Panc1 (cell line): ENCODE measurements at regions not wholly inside any gene's neighbourhood (a gene's known extent, or its start where the extent isn't known, plus 50 kb on each side); places are given as distances from the start of the nearest gene placed in this dataset.

Experiments used
- ATAC-seq: fragments of 200-7000 bp; cut with Tn5 transposase; 2 replicates; pipeline ENCODE4 v1.9.1; 2020; ENCODE audit warnings: mild to moderate bottlenecking, moderate library complexity
- BruUV-seq: library from RNA; stranded (reverse); fragments of 400-500 nt; replicated peaks from 2 replicates; lab custom pipeline; 2021; lab: Mats Ljungman, UMichigan
- CTCF ChIA-PET: fragments of 300-600 bp; sonication (Branson Sonifier 250); formaldehyde crosslinking; loops from one replicate; lab custom pipeline; 2022; ENCODE audit warnings: antibody characterized with exemption; lab: Charles Lee
- POLR2A ChIA-PET: fragments of 300-600 bp; sonication (Branson Sonifier 250); formaldehyde crosslinking; loops from one replicate; lab custom pipeline; 2022; ENCODE audit warnings: antibody characterized with exemption; lab: Charles Lee
- DNase-seq: peaks from one replicate; pipeline ENCODE4 v3.0.0-alpha.2; 2010; ENCODE audit warnings: low read depth, low spot score
- H3K27ac ChIP-seq: 2 replicates; pipeline ENCODE4 v1.5.1; 2011; ENCODE audit warnings: mild to moderate bottlenecking, low read length, inconsistent platforms
- H3K27me3 ChIP-seq: fragments of 200-500 bp; sonication (Bioruptor generic); 2 replicates; pipeline ENCODE4 v1.6.0; 2014; ENCODE audit warnings: low read length, inconsistent platforms; ENCODE audit not compliant: control insufficient read depth, insufficient read depth
- H3K36me3 ChIP-seq: fragments of 200-500 bp; sonication (Bioruptor generic); 2 replicates; pipeline ENCODE4 v1.5.1; 2014; ENCODE audit warnings: inconsistent platforms, mild to moderate bottlenecking, low read length, moderate library complexity; ENCODE audit not compliant: control insufficient read depth, insufficient read depth
- H3K4me1 ChIP-seq: 2 replicates; pipeline ENCODE4 v1.5.1; 2011; ENCODE audit warnings: inconsistent platforms, mild to moderate bottlenecking, low read length, moderate library complexity; ENCODE audit not compliant: control insufficient read depth, insufficient read depth
- H3K4me3 ChIP-seq, 2 experiments: 2 replicates each; pipeline ENCODE4 v1.5.1; 2011 to 2012; ENCODE audit warnings: low read depth in 2 of 2, low read length in 2 of 2, mild to moderate bottlenecking in 2 of 2, inconsistent platforms in 1 of 2, moderate library complexity in 1 of 2
- H3K9me3 ChIP-seq: fragments of 200-500 bp; sonication (Bioruptor generic); 2 replicates; pipeline ENCODE4 v1.5.1; 2014; ENCODE audit warnings: low read depth, mild to moderate bottlenecking, inconsistent platforms, low read length, moderate library complexity; ENCODE audit not compliant: control insufficient read depth, insufficient read depth
- POLR2AphosphoS5 ChIP-seq: IDR thresholded peaks from 2 replicates; pipeline ENCODE4 v1.6.1; 2012; ENCODE audit warnings: mild to moderate bottlenecking, low read depth, low read length, moderate library complexity
- SIN3A ChIP-seq: IDR thresholded peaks from 2 replicates; pipeline ENCODE4 v1.6.1; 2012; ENCODE audit warnings: low read depth, mild to moderate bottlenecking, low read length, moderate library complexity, borderline replicate concordance; ENCODE audit not compliant: insufficient read depth
- TCF7L2 ChIP-seq: IDR thresholded peaks from 2 replicates; pipeline ENCODE4 v1.6.1; 2011; ENCODE audit warnings: mild to moderate bottlenecking, low read depth, low read length, inconsistent platforms
- in situ Hi-C: cut with HindIII; loops from 2 replicates; pipeline ENCODE4 v1.10.0; 2016; ENCODE audit warnings: low sequenced_read_pairs, low pct_unique_long_range_greater_than_20kb
- intact Hi-C: fragments of 100-400 bp; cut with micrococcal nuclease; formaldehyde crosslinking; loops from one replicate; pipeline ENCODE4 v1.10.0; 2022; ENCODE audit not compliant: unreplicated experiment
- TF ChIP-seq, protein P1 (sequence below): fragments of 450-650 bp; IDR thresholded peaks from 2 replicates; pipeline ENCODE4 v1.5.1; 2017; ENCODE audit warnings: mild to moderate bottlenecking
- TF ChIP-seq, protein P2 (sequence below), 2 experiments: IDR thresholded peaks; 2 replicates each; pipeline ENCODE4 v1.6.1; 2011 to 2012; ENCODE audit warnings: low read depth in 2 of 2, control low read depth in 1 of 2, low read length in 1 of 2, mild to moderate bottlenecking in 1 of 2, moderate library complexity in 1 of 2; ENCODE audit not compliant: insufficient read depth in 1 of 2

DNA sequence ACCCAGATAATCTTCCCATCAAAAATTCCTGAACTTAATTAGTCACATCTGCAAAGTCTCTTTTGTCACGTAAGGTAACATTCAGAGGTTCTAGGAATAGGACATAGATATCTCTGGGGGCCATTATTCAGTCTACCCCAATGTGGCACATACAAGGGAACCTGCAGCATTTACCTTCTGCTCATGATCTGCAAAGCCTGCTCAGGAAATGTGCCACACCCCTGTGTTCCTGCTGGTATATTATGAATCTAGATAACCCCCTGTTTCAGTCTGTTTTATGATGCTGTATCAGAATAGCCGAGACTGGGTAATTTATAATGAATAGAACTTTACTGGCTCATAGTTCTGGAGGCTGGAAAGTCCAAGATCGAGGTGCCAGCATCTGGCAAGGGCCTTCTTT lies 103.5 kb downstream of the ARL4C start:
- H3K27ac ChIP-seq = peak overlapping the region; percentile 67
- CTCF ChIA-PET = interaction anchor here (0.6 kb wide), 1 partner anchor 22 kb away, joined by 4 read pairs; no protein-coding TSS in a partner anchor
- in situ Hi-C loops = no loop called here
- peaks cover 32% of the 10 kb centered on the region for H3K4me1 ChIP-seq
- 0 out of 2 replicates have a peak, but pooled peaks have one; percentile 37 for ATAC-seq
- no peak for TF ChIP-seq TCF7L2
- TF ChIP-seq, protein P1, sequence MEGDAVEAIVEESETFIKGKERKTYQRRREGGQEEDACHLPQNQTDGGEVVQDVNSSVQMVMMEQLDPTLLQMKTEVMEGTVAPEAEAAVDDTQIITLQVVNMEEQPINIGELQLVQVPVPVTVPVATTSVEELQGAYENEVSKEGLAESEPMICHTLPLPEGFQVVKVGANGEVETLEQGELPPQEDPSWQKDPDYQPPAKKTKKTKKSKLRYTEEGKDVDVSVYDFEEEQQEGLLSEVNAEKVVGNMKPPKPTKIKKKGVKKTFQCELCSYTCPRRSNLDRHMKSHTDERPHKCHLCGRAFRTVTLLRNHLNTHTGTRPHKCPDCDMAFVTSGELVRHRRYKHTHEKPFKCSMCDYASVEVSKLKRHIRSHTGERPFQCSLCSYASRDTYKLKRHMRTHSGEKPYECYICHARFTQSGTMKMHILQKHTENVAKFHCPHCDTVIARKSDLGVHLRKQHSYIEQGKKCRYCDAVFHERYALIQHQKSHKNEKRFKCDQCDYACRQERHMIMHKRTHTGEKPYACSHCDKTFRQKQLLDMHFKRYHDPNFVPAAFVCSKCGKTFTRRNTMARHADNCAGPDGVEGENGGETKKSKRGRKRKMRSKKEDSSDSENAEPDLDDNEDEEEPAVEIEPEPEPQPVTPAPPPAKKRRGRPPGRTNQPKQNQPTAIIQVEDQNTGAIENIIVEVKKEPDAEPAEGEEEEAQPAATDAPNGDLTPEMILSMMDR = no peak
- TF ChIP-seq SIN3A = no peak
- TF ChIP-seq POLR2AphosphoS5 = no peak
- TF ChIP-seq, protein P2, sequence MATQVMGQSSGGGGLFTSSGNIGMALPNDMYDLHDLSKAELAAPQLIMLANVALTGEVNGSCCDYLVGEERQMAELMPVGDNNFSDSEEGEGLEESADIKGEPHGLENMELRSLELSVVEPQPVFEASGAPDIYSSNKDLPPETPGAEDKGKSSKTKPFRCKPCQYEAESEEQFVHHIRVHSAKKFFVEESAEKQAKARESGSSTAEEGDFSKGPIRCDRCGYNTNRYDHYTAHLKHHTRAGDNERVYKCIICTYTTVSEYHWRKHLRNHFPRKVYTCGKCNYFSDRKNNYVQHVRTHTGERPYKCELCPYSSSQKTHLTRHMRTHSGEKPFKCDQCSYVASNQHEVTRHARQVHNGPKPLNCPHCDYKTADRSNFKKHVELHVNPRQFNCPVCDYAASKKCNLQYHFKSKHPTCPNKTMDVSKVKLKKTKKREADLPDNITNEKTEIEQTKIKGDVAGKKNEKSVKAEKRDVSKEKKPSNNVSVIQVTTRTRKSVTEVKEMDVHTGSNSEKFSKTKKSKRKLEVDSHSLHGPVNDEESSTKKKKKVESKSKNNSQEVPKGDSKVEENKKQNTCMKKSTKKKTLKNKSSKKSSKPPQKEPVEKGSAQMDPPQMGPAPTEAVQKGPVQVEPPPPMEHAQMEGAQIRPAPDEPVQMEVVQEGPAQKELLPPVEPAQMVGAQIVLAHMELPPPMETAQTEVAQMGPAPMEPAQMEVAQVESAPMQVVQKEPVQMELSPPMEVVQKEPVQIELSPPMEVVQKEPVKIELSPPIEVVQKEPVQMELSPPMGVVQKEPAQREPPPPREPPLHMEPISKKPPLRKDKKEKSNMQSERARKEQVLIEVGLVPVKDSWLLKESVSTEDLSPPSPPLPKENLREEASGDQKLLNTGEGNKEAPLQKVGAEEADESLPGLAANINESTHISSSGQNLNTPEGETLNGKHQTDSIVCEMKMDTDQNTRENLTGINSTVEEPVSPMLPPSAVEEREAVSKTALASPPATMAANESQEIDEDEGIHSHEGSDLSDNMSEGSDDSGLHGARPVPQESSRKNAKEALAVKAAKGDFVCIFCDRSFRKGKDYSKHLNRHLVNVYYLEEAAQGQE (IDR thresholded peaks at IDR 0.05; ENCODE audit: insufficient read depth in 1 of 2, low read depth in 2 of 2, low read length in 1 of 2) = no peak
- no peaks in the 10 kb centered on the region for H3K9me3 ChIP-seq
- intact Hi-C loops = no loop called here
- no peak overlapping the region for H3K4me3 ChIP-seq
- BruUV-seq = no TSS peak
- no peaks in the 10 kb centered on the region for H3K36me3 ChIP-seq
- no peaks in the 10 kb centered on the region for H3K27me3 ChIP-seq
- no peak for DNase-seq
- POLR2A ChIA-PET = no interaction called here

DNA sequence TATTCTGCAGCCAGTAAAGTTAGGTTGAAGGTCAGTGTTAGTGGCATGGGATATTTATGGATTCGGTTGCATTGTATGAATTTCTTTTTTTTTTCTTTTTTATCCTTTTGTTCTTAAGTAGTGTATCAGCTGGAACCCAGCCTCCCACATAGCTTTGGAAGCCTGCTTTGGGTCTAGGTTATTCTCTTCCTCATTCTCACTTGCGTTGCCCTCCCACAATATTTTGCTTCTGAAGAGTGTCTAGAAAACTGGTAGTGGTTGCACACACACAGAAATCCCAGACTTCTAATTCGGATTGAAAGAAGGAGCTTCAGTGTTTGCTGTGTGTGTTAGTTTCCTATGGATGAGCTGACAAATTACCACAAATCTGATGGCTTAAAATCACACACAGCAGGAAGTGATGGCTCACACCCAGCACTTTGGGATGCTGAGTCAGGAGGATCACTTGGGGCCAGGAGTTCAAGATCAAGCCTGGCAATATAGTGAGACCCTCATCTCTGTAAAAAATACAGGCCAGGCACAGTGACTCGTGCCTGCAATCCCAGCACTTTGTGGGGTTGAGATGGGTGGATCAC lies 104.8 kb downstream of the ARL4C start:
- ATAC-seq (no peak), DNase-seq (no peak)
- Histone ChIP-seq H3K4me1 (peaks cover 32% of the 10 kb centered on the region), H3K27ac (peak overlapping the region; percentile 37), H3K4me3 (no peak overlapping the region), H3K9me3 (no peaks in the 10 kb centered on the region), H3K36me3 (no peaks in the 10 kb centered on the region), H3K27me3 (no peaks in the 10 kb centered on the region)
- in situ Hi-C loops = no loop called here
- ChIA-PET CTCF (interaction anchor here (0.5 kb wide), 1 partner anchor 192 kb away, joined by 3 read pairs; no protein-coding TSS in a partner anchor), POLR2A (interaction anchor here (0.9 kb wide), 1 partner anchor 13 kb away, joined by 3 read pairs; no protein-coding TSS in a partner anchor)
- BruUV-seq = no TSS peak
- no peak for TF ChIP-seq SIN3A
- TF ChIP-seq, protein P1 = no peak
- no peak for TF ChIP-seq TCF7L2
- TF ChIP-seq, protein P2 (IDR thresholded peaks at IDR 0.05; ENCODE audit: insufficient read depth in 1 of 2, low read depth in 2 of 2, low read length in 1 of 2) = no peak
- TF ChIP-seq POLR2AphosphoS5 = no peak
- intact Hi-C loops = no loop called here
